ENCODE measurements at regions not wholly inside any gene's neighbourhood (a gene's known extent, or its start where the extent isn't known, plus 50 kb on each side); places are given as distances from the start of the nearest gene placed in this dataset.

DNA sequence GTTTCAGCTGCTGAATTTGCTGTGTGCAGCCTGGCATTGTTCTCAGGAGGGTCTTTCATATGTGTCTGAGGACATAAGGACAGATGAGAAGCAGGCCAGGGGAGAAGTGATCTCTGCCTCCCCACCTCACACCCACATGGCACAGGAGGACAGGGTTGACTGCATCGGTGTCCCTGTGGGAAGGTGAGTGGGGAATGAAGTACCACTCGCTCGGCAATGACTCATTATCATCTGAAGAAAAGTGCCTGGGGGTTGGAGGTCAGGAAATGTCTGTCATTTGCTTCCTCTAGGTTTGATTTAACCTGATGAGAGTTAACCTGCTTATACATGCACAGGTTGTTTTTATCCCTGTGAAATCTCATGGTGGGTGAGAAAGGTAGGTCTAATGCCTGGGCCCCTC, 195.0 kb downstream of the GADD45G start:
- Histone ChIP-seq H3K4me1 (ENCODE audit: control insufficient read depth, insufficient read depth, low read length) (no peaks in the 10 kb centered on the region), H3K9ac (ENCODE audit: low read length) (no peak overlapping the region), H3K27me3 (ENCODE audit: control insufficient read depth, insufficient read depth, low read length) (peaks cover 2% of the 10 kb centered on the region), H3K36me3 (ENCODE audit: control insufficient read depth, insufficient read depth, low read length) (no peaks in the 10 kb centered on the region), H3K27ac (ENCODE audit: low read depth, low read length) (no peak overlapping the region), H3K4me3 (ENCODE audit: low read length) (no peak overlapping the region)

DNA sequence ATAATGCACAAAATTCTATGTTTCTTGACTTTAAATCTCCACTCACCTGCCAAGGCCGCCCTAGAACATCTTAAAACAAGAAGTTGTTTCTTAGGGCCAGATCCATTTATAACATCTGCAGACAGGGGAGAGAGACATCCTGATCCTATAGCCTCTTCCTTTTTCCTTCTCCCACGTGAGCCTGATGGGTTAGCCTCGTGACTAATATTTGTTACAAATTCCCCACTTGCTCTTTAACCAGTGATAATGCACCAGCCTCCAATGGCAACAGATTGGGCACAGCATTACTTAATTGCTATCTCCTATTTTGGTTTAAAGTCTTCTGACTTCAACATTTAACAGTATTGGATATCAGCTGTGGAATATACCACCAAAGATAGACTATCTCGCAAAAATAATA, 196.5 kb downstream of the GADD45G start:
- no peak overlapping the region for H3K9ac ChIP-seq (ENCODE audit: low read length)
- H3K4me1 ChIP-seq (ENCODE audit: control insufficient read depth, insufficient read depth, low read length) = no peaks in the 10 kb centered on the region
- H3K27me3 ChIP-seq (ENCODE audit: control insufficient read depth, insufficient read depth, low read length) = peaks cover 2% of the 10 kb centered on the region
- H3K27ac ChIP-seq (ENCODE audit: low read depth, low read length) = no peak overlapping the region
- no peak overlapping the region for H3K4me3 ChIP-seq (ENCODE audit: low read length)
- H3K36me3 ChIP-seq (ENCODE audit: control insufficient read depth, insufficient read depth, low read length) = no peaks in the 10 kb centered on the region

DNA sequence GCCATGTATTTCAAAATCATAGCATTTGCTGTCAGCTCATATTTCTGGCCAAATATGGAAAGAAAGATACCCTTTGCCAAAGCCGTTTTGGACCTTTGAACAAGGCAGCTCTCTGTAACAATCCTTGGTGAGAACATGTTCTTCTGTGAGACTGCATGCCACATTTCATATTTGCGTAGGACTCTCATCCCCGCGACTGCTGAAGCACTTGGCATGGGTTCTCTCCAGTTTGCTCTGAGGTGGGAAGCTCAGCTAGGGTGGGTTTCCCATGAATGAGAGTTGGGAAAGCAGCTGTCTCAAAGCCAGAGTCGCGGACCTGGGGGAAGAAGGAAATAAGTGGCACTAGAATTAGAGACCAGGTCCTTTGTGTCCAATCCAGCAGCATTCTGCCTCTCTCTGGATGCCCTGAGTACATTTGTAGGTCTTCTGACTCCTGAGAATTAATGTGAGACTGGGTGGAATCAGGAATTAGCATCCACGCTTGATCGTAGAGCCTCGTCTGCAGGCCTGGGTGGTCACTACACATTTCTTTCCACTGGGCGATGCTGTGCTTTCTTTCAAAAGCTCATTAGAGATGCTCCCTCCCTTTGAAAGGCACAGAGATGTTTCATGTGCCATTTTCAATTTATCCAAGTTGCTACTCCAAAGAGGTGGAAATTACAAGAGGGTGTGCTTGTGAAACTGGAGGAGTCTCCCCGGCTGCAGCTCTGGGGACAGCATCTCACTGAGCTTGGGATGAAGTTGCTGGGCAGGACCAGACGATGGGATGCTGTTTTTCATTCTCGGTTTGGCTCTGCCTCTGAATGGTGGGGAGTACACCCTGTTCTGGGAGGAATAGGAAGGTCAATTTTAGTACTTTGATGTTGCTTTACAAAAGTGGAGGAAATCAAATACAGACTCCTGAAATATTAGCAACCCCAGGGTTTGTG, 197.2 kb downstream of the GADD45G start:
- Histone ChIP-seq H3K27me3 (ENCODE audit: control insufficient read depth, insufficient read depth, low read length) (peaks cover 2% of the 10 kb centered on the region), H3K36me3 (ENCODE audit: control insufficient read depth, insufficient read depth, low read length) (no peaks in the 10 kb centered on the region), H3K9ac (ENCODE audit: low read length) (no peak overlapping the region), H3K27ac (ENCODE audit: low read depth, low read length) (no peak overlapping the region), H3K4me1 (ENCODE audit: control insufficient read depth, insufficient read depth, low read length) (no peaks in the 10 kb centered on the region), H3K4me3 (ENCODE audit: low read length) (no peak overlapping the region)

GRCh38 chr9:89802781-89803355, 198.1 kb downstream of the GADD45G start:
- Histone ChIP-seq H3K27ac (ENCODE audit: low read depth, low read length) (no peak overlapping the region), H3K36me3 (ENCODE audit: control insufficient read depth, insufficient read depth, low read length) (no peaks in the 10 kb centered on the region), H3K27me3 (ENCODE audit: control insufficient read depth, insufficient read depth, low read length) (peaks cover 2% of the 10 kb centered on the region), H3K4me3 (ENCODE audit: low read length) (no peak overlapping the region), H3K4me1 (ENCODE audit: control insufficient read depth, insufficient read depth, low read length) (no peaks in the 10 kb centered on the region), H3K9ac (ENCODE audit: low read length) (no peak overlapping the region)

DNA sequence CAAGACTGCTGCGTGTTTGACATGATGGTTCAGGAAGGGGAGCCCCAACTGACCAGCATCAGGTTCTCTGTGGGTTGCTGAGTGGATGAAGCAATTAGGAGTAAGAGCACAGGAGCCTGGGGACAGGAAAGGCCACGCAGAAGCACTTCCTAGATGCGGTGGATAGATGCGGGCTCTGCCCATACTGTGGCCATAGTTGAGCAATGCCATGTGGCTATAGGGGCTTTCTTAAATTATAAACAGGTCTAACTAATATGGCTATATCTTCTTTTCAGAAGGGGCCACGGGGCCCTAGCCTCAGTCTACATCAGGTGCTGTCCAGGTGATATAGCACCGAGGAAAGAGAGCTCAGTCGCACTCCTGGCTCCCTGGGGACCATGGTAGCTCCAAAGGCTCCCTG, 198.6 kb downstream of the GADD45G start:
- no peaks in the 10 kb centered on the region for H3K36me3 ChIP-seq (ENCODE audit: control insufficient read depth, insufficient read depth, low read length)
- no peaks in the 10 kb centered on the region for H3K4me1 ChIP-seq (ENCODE audit: control insufficient read depth, insufficient read depth, low read length)
- H3K4me3 ChIP-seq (ENCODE audit: low read length) = no peak overlapping the region
- no peak overlapping the region for H3K9ac ChIP-seq (ENCODE audit: low read length)
- H3K27me3 ChIP-seq (ENCODE audit: control insufficient read depth, insufficient read depth, low read length) = peaks cover 2% of the 10 kb centered on the region
- H3K27ac ChIP-seq (ENCODE audit: low read depth, low read length) = no peak overlapping the region

DNA sequence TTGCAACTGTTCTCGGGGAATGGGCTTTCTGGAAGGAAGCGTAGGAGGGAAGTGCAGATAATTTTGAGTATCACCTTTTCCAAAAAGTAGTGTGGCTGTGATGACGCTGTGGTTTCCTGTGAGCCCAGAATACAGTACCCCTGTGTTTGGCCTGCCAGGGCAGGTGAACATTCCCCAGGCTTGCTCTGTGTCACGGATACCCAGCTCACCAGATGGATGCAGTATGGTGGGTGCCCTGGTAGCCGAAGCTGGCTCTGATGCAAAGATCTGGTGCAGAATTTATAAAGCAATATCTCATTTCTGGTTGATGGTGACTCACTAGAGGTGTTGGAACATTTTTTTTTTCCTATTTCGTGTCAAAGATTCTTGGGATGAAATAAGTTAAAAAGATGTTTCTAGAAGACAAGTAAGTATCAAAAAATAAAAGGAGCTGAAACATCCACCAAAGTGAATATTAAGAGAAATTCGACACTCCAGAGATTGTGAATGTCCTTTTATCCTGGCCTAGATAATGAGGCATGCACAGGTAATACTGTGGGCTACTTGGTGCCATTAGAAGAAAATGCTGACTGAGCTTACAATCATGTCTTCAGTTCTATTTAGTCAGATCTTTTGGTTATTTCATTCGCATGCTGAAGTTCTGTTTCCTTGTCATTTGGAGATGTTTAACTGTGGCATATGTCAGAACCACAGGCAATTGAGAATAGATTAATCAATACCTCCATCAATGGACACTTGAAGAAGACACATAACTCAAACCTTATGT, 200.1 kb downstream of the GADD45G start:
- H3K27ac ChIP-seq (ENCODE audit: low read depth, low read length) = no peak overlapping the region
- H3K9ac ChIP-seq (ENCODE audit: low read length) = no peak overlapping the region
- H3K4me3 ChIP-seq (ENCODE audit: low read length) = no peak overlapping the region
- H3K36me3 ChIP-seq (ENCODE audit: control insufficient read depth, insufficient read depth, low read length) = no peaks in the 10 kb centered on the region
- H3K4me1 ChIP-seq (ENCODE audit: control insufficient read depth, insufficient read depth, low read length) = peaks cover 2% of the 10 kb centered on the region
- H3K27me3 ChIP-seq (ENCODE audit: control insufficient read depth, insufficient read depth, low read length) = peaks cover 2% of the 10 kb centered on the region

- H3K27me3 ChIP-seq (ENCODE audit: control insufficient read depth, insufficient read depth, low read length) = peaks cover 2% of the 10 kb centered on the region
- H3K4me1 ChIP-seq (ENCODE audit: control insufficient read depth, insufficient read depth, low read length) = peaks cover 6% of the 10 kb centered on the region
- H3K27ac ChIP-seq (ENCODE audit: low read depth, low read length) = no peak overlapping the region
- no peak overlapping the region for H3K9ac ChIP-seq (ENCODE audit: low read length)
- H3K4me3 ChIP-seq (ENCODE audit: low read length) = no peak overlapping the region
- no peaks in the 10 kb centered on the region for H3K36me3 ChIP-seq (ENCODE audit: control insufficient read depth, insufficient read depth, low read length)
Measured at GRCh38 chr9:89805571-89806292, 200.9 kb downstream of the GADD45G start.

DNA sequence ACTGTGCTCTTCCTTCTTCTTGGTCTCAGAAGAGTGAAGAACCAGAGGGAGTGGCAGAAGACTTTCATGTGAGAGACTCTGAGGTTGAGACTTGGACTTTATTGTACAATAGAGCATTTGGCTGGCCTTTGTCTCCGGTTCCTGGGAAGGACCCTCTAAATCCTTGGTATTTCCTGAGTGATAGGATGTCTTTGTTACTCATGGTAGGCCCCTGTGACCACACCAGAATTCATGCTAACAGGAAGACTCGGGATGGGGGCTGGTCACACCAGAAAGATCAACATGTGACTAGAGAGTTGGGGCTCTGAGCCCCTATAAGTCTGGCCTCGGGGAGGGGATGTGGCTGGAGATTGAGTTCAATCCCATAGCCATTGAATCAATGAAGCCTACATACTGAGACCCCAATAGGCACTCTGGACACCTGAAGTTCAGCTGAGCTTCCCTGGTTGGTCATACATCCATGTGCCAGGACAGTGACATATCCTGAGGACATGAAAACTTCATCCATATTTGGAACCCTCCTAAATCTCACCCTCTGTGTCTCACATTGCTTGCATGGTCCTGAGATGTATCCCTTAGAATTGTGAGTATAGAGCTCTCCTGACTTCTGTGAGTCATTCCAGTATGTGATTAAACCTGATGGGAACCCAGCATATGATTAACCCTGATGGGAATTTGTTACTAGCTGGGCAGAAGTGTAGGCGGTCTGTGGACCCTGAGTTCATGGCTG, 201.7 kb downstream of the GADD45G start:
- Histone ChIP-seq H3K4me3 (ENCODE audit: low read length) (no peak overlapping the region), H3K4me1 (ENCODE audit: control insufficient read depth, insufficient read depth, low read length) (peaks cover 6% of the 10 kb centered on the region), H3K36me3 (ENCODE audit: control insufficient read depth, insufficient read depth, low read length) (no peaks in the 10 kb centered on the region), H3K27me3 (ENCODE audit: control insufficient read depth, insufficient read depth, low read length) (peaks cover 2% of the 10 kb centered on the region), H3K9ac (ENCODE audit: low read length) (no peak overlapping the region), H3K27ac (ENCODE audit: low read depth, low read length) (no peak overlapping the region)

DNA sequence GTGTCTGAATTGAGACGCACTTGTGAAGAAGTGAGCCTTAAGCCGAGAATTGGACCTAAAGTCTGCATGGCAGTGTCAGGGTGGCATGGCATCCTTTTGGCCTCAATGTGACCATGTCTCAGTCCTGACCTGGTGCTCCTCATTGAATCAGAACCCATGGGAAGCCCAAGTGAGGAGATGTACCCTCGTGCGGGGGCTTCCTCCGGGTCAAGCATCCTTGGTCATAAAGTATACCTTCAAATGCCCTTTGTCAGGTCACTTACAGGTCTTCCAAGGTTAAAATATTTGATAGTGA, 202.2 kb downstream of the GADD45G start:
- no peak overlapping the region for H3K4me3 ChIP-seq (ENCODE audit: low read length)
- H3K9ac ChIP-seq (ENCODE audit: low read length) = no peak overlapping the region
- peaks cover 2% of the 10 kb centered on the region for H3K27me3 ChIP-seq (ENCODE audit: control insufficient read depth, insufficient read depth, low read length)
- H3K4me1 ChIP-seq (ENCODE audit: control insufficient read depth, insufficient read depth, low read length) = peaks cover 6% of the 10 kb centered on the region
- H3K27ac ChIP-seq (ENCODE audit: low read depth, low read length) = no peak overlapping the region
- no peaks in the 10 kb centered on the region for H3K36me3 ChIP-seq (ENCODE audit: control insufficient read depth, insufficient read depth, low read length)

DNA sequence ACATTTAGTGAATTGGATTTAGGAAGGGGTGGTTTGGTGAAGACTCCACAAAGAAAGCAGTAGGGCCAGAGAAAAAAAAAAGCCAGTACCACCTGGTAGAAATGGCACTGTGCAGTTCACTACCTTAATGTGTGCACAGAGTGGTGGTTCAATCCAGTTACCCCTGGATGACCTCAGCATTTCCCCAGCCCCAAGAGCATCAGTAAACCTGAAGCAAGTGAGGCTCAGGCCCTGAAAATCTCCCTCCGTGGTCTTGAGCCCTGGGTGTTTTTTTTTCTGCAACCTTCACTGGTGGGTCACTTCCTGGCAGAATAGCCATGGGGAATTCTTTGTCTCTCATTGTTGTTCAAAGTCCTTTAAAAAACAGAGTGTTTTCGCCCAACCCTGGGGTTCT, 202.9 kb downstream of the GADD45G start:
- Histone ChIP-seq H3K27me3 (ENCODE audit: control insufficient read depth, insufficient read depth, low read length) (peaks cover 2% of the 10 kb centered on the region), H3K4me3 (ENCODE audit: low read length) (no peak overlapping the region), H3K27ac (ENCODE audit: low read depth, low read length) (no peak overlapping the region), H3K36me3 (ENCODE audit: control insufficient read depth, insufficient read depth, low read length) (no peaks in the 10 kb centered on the region), H3K9ac (ENCODE audit: low read length) (no peak overlapping the region), H3K4me1 (ENCODE audit: control insufficient read depth, insufficient read depth, low read length) (peaks cover 6% of the 10 kb centered on the region)

- H3K4me3 ChIP-seq (ENCODE audit: low read length) = no peak overlapping the region
- H3K27me3 ChIP-seq (ENCODE audit: control insufficient read depth, insufficient read depth, low read length) = peaks cover 2% of the 10 kb centered on the region
- H3K36me3 ChIP-seq (ENCODE audit: control insufficient read depth, insufficient read depth, low read length) = no peaks in the 10 kb centered on the region
- peaks cover 6% of the 10 kb centered on the region for H3K4me1 ChIP-seq (ENCODE audit: control insufficient read depth, insufficient read depth, low read length)
- H3K27ac ChIP-seq (ENCODE audit: low read depth, low read length) = no peak overlapping the region
- no peak overlapping the region for H3K9ac ChIP-seq (ENCODE audit: low read length)
Measured at GRCh38 chr9:89808076-89808755, 203.4 kb downstream of the GADD45G start.
